ENCODE measurements at regions not wholly inside any gene's neighbourhood (a gene's known extent, or its start where the extent isn't known, plus 50 kb on each side); places are given as distances from the start of the nearest gene placed in this dataset.
A peak's percentile ranks its signal among the peaks of the same experiment; 100 is the strongest.
"Not testable (repeated sequence)": the region's sequence is repeated elsewhere in the genome, so short reads cannot be mapped to it uniquely, and the experiment has no call there.

DNA sequence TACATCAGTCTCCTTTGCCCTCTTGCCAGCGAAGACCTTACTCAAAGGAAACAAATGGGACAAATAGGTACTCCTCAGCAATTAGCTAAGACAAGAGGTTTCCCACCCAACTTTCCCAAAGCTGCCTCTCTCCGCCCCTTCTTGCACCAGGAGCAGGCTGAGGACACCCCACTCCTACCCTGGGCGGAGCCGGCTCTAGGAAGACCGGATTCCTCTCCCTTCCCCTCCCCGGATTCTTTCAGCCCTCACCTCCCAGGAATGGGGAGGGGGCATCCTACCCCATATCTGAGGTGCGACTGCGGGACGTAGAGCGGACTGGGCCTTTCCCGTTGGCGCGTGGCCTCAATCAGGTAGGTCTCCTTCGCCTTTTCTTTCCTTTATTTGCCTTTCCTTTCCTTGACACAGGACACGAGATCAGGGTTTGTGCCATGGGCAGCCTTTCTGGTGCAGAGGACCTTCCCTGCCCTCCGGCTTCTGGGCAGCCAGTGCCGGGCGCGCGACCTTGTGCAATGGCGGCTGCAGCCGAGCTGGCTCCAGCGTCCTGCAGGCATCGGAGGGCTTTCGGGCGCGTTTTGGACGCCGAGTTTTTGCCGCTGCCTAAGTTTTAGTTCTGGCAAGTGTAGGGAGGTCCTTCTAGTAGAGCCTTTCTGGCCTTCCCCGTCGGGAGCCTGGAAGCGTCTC, 279.9 kb downstream of the PLS3 start:
- DNase-seq (ENCODE audit: low read depth in 2 of 2): not testable (repeated sequence)

DNA sequence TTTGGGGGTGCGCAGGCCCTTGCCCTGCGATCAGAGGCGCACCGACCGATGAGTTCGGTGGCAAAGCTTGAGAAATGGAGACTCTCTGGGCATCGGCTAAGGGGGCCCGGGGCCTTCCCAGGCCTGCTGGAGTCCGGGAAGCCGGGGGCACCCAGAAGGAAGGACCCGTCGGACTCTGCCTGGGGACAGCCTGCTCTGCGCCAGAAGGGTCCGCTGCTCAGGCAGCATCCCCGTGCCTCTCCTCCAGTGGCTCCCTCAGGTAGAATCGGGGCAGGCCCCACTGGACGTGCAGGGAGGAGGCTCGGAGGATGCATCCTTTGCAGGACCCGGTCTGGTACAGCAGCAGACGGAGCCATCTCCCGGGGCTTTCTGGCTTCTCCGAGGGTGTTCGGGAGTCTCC, 290.0 kb downstream of the PLS3 start:
- DNase-seq (ENCODE audit: low read depth in 2 of 2): not testable (repeated sequence)

DNA sequence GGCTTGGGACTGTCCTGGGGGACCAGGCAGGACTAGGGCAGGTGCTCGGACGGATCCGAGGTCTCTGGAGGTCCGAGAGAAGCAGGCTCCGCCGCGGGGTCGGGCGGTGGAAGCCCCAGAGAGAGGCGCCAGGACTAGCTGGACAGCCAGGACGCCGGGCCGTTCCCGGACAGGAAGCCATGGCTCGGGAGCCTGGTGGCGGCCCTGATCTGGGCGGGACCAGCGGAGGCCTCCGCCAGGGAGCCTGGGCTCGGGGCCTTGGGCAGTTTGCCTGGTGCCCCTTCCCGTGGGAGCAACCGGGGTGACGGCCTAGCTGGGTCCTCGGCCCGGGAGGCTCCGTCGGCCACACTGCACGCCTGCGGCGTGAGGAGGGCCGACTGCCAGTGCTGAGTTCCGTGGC, 292.3 kb downstream of the PLS3 start:
- DNase-seq (ENCODE audit: low read depth in 2 of 2): not testable (repeated sequence)

DNA sequence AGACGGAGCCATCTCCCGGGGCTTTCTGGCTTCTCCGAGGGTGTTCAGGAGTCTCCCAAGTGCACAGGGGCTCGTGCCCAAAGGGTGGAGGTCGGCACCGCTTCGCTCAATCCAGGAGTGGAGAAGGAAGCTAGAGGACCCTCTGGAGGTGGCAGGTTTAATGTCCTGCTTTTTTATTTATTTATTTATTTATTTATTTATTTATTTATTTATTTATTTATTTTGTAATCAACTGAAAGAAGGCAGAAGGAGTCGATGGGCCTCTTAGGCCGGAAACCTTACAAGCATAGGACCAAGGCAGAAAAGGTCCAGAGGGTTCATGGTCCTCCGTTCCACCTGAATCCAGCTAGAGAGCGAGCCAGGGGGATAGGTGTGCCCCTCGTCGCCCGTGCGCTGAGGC, 289.4 kb upstream of the AGTR2 start:
- DNase-seq (ENCODE audit: low read depth in 2 of 2): not testable (repeated sequence)

DNA sequence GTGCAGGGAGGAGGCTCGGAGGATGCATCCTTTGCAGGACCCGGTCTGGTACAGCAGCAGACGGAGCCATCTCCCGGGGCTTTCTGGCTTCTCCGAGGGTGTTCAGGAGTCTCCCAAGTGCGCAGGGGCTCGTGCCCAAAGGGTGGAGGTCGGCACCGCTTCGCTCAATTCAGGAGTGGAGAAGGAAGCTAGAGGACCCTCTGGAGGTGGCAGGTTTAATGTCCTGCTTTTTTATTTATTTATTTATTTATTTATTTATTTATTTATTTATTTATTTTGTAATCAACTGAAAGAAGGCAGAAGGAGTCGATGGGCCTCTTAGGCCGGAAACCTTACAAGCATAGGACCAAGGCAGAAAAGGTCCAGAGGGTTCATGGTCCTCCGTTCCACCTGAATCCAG, 286.4 kb upstream of the AGTR2 start:
- not testable (repeated sequence) for DNase-seq (ENCODE audit: low read depth in 2 of 2)

DNA sequence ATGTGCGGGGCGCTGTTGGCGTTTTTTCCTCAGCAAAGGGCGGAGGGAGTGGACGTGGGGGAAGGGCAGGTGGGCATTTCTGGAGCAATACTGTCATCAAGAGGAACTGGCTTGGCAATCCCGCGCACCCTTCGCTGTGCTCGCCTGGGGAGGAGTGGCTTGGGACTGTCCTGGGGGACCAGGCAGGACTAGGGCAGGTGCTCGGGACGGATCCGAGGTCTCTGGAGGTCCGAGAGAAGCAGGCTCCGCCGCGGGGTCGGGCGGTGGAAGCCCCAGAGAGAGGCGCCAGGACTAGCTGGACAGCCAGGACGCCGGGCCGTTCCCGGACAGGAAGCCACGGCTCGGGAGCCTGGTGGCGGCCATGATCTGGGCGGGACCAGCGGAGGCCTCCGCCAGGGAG, 282.5 kb upstream of the AGTR2 start:
- DNase-seq (ENCODE audit: low read depth in 2 of 2): peak in 1 of 2 donors; percentile 61

DNA sequence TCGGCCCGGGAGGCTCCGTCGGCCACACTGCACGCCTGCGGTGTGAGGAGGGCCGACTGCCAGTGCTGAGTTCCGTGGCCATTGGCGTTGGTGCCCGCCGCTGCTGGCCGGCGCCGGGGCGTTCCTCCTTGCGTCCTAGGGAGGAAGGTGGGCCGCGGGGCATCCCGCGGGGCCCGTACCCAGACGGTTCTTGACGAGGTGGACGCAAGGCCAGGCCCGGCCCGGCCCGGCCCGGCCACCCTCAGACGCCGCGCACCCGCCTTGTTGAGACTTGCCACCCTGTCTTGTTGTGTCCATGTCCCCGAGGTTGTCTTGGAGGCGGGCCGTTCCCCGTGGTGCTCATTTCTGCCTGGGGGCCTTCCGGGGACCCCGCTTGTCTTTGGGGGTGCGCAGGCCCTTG, 282.0 kb upstream of the AGTR2 start:
- DNase-seq (ENCODE audit: low read depth in 2 of 2): not testable (repeated sequence)

DNA sequence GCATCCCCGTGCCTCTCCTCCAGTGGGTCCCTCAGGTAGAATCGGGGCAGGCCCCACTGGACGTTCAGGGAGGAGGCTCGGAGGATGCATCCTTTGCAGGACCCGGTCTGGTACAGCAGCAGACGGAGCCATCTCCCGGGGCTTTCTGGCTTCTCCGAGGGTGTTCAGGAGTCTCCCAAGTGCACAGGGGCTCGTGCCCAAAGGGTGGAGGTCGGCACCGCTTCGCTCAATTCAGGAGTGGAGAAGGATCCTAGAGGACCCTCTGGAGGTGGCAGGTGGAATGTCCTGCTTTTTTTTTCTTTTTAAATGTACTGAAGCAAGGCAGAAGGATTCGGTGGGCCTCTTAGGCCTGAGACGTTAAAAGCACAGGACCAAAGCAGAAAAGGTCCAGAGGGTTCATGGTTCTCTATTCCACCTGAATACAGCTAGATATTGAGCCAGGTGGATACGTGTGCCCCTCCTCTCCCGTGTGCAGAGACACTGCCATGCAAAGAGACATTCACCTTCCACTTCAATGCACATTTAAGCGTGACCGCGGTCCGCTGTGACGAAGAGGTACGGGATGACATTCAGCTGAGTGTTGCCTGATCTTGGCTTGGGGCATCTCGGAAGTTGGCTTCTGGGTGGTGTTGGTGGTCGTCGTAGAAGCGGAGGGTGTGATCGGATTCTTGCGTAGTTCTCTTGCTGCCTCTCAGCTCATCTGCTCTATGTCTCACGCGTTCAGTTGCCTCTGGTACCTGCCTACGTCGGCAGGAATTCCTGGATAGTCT, 281.2 kb upstream of the AGTR2 start:
- DNase-seq (ENCODE audit: low read depth in 2 of 2): no peak

DNA sequence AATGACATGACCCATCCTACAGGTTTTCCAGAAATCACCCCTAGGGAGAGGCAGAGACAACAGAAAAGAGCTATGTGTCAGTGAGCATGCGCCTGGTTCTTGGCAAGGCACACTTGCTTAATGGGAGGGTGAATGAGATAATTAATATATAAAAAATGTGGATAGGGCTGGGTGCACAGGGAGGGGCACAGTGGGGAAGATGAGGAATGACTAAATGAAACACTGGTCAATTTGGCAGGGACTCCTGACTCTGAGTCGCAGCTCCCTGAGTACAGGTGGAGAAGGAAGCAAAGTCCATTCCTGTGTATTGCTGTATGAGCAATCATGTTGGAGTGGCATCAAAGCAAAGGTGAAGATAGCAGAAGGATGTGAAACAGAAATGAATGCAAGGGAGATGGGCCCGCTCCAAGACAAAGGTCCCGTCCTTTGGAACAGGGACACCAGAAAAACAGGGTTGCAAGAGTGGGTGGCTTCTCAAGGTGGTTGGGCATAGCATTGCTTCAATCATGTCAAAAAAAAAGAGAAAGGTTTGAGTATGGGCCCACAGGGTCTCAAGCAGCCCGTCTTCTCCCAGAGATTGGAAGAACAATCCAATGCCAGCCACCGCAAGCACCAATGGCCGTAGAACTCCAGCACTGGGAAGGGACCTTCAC, 278.4 kb upstream of the AGTR2 start:
- no peak for DNase-seq (ENCODE audit: low read depth in 2 of 2)

DNA sequence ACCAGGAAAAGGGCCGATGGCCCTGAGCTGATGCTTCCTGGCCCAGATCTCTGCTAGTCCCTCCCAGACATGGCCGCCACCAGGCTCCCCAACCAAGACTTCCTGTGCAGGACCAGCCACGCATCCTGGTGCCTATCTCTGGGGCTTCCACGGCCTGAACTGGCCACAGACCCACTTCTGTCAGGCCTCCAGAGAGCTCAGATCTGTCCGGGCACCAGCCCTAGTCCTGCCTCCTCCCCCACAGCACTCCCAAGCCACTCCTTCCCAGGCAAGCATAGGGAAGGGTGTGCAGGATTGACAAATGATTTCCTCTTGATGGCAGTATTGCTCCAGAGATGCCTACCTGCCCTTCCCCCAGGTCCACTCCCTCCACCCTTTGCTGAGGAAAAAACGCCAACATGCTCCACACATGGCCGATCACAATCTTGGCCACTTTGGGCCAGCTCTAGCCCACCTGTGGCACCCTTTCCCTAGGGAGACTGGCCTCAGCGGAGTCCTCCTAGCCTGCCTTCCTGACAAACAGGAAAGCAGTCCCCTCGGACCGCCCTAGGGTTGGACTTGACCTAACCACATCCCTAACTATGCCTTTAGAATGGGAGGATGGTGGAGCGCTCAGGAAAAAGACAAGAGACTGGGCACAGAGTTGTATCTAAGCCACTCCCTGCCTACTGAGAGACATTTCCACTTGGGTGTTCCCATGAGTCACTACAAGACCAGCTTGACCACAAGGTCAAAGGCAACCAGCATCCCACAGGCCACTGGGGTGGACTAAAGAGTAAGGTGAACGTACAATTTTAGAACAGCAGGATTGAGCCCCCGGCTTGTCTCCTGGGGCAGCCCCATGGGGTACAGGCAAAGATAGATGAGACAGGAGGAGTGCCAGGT, 277.5 kb upstream of the AGTR2 start:
- no peak for DNase-seq (ENCODE audit: low read depth in 2 of 2)

DNA sequence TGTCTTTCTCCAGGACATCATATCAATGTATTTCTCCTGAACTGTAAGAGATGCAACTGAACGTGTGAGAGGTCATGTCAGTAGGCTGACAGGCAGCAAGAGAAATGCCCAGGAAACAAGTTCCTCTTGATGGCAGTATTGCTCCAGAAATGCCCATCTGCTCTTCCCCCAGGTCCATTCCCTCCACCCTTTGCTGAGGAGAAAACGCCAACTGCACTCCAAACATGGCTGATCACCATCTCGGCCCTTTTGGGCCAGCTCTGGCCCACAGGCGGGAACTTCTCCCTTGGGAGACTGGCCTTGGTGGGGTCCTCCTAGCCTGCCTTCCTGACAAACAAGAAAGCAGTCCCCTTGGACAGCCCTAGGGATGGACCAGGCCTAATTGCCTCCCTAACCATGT, 276.5 kb upstream of the AGTR2 start:
- no peak for DNase-seq (ENCODE audit: low read depth in 2 of 2)

DNA sequence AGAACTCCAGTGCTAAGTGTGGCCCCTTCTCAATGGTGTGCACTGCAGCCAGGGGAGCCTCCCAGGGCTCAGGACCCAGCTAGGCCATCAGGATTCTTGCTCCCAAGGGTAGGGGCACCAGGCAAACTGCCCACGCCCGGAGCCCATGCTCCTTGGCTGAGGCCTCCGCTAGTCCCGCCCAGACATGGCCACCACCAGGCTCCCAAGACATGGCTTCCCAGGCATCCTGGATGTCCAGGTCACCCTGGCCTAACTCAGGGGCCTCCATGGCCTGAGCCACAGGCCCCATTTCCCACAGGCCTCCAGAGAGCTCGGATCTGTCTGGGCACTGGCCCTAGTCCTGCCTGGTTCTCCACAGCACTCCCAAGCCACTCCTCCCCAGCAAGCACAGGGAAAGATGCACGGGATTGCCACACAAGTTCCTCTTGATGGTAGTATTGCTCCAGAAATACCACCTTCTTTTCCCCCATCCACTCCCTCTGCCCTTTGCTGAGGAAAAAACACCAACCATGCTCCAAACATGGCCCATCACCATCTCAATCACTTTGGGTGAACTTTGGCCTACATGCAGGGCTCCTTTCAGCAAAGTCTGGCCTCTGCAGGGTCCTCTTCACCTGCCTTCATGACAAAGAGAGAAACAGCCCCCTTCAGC, 274.7 kb upstream of the AGTR2 start:
- no peak for DNase-seq (ENCODE audit: low read depth in 2 of 2)

DNA sequence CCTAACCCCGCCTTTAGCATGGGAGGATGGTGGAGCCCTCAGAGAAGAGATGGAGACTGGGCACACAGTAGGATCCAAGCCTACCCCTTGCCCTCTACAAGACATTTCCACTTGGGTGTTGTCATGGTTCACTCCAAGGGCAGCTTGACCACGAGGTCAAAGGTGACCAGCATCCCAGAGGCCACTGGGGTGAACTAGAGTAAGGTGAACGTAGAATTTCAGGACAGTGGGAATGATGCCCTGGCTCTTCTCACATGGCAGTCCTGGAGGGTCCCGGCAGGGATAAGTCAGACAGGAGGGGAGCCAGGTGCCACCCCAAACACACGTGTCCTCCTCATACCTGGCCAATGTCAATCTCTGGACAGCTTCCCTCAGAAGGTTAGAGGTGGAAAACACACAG, 274.2 kb upstream of the AGTR2 start:
- no peak for DNase-seq (ENCODE audit: low read depth in 2 of 2)

DNA sequence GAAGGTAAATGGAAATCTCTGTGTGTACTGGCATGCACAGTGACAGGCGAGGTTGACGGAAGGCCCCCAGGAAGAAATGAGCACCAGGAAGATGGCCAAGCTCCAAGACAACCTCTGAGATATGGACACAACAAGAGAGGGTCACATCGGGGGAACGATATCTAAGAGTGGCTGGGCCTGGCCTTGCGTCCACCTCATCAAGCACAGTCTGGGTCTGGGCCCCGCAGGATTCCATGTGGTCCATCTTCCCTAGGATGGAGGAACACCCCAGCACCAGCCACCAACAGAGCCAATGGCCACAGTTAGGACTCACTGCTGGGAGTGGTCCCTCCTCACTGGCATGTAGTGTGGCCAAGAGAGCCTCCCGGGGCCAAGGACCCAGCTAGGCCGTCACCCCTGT, 272.6 kb upstream of the AGTR2 start:
- DNase-seq (ENCODE audit: low read depth in 2 of 2): no peak

DNA sequence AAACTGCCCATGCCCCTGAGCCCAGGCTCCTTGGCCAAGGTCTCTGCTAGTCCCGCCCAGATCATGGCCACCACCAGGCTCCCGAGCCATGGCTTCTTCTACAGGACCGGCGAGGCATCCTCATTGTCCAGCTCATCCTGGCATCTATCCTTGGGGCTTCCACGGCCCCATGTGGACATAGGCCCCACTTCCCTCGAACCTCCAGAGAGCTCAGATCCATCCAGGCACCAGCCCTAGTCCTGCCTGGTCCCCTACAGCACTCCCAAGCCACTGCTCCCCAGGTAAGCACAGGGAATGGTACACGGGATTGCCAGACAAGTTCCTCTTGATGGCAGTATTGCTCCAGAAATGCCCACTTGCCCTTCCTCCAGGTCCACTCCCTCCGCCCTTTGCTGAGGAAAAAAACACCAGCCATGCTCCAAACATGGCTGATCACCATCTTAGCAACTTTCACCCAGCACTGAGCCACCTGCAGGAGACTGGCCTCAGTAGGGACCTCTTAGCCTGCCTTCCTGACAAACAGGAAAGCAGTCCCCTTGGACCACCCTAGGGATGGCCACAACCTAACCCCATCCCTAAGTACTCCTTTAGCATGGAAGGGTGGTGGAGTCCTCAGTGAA, 272.1 kb upstream of the AGTR2 start:
- DNase-seq (ENCODE audit: low read depth in 2 of 2): no peak

DNA sequence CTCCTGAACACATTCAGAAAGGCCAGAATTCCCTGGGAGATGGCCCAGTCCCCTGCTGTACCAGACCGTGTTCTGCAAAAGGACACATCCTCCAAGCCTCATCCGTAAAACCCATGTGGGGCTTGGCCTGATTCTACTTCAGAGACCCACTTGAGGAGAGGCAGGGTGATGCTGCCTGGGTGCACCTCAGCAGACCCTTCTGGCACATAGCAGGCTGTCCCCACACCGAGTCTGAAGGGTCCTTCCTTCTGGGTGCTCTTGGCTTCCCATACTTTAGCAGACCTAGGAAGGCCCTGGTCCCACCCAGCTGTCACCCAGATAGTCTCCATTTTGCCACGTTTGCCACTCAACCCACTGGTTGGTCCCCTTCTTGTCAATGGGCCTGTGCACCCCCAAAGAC, 270.1 kb upstream of the AGTR2 start:
- no peak for DNase-seq (ENCODE audit: low read depth in 2 of 2)

DNA sequence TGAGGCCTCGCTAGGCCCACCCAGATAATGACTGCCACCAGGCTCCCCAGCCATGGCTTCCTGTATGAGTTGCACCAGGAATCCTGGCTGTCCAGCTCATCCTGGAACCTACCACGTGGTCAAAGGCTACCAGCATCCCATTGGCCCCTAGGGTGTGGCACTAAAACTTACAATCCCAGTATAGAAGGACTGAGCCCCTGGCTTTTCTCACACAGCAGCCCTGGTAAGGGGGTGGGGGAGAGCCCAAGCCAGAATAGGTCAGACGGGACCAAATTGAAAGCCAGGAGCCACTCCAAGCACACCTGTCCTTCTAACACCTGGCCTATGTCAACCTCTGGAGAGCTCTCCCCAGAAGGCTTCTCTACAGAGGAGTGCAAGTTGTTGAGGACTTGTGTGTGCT, 269.3 kb upstream of the AGTR2 start:
- no peak for DNase-seq (ENCODE audit: low read depth in 2 of 2)

DNA sequence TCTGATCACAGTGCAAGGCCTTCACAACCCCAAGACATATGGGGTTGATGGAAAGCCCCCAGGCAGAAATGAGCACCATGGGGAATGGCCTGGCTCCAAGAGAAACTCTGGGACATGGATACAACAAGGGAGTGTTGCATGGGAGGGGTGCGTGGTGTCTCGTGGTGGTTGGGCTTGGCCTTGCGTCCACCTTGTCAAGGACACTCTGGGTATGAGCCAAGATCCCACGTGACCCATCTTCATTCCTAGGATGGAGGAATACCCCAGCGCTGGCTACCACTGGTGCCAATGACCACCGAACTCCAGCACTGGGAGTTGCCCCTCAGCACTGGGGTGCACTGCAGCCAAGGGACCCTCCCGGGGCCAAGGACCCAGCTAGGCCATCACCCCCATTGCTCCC, 267.5 kb upstream of the AGTR2 start:
- no peak for DNase-seq (ENCODE audit: low read depth in 2 of 2)

DNA sequence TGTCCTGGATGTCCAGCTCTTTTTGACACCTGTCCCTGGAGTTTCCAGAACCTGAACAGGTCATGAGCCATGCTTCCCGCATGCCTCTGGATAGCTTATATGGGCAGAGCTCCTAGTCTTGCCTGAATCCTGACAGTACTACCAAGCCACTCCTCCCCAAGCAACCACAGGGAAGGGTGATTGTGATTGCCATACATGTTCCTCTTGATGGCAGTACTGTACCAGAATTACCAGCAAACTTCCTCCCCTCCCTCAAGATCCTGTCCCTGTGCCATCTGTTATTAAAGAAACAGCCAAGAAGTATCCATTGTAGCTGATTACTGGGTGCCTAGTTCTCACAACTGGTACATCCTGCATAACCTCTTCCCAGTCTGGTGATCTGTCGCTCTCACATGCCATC, 264.3 kb upstream of the AGTR2 start:
- DNase-seq (ENCODE audit: low read depth in 2 of 2): no peak

DNA sequence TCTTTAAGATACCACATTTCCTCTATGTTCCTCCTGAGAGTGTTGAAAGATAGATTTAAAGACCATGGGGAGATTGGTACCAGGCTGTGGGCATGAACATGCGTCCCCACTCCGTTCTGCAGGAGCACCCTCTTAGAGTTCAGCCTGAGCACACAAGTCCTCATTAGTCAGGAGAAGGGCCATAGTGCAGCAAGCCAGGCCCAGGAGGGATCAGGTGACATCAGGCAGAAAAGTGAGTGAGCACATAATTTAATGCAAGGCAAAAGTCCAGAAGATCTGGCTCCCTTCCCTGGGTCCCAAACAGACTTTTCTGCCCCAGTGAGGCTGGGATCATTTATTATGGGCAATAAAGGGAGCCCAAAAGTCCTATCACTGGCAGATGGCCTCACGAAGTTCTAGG, 263.7 kb upstream of the AGTR2 start:
- no peak for DNase-seq (ENCODE audit: low read depth in 2 of 2)

DNA sequence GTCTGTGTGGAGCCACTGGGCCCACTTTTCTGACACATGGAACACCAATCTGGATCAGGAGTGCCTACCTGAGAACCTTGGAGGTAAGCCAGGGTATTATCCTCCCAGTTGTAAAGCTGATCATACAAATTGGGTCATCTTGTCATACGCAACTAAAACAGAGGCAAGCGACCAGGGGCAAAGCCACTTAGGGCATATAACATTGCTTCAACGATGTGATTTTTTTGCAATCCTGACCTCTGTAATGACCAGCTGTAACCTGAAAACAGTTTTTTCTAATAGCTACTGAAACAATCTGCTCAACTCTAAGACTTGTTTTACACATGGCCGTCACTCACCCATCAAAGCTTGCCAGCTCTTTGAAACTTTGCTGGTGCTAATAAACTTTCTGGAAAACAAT, 261.5 kb upstream of the AGTR2 start:
- no peak for DNase-seq (ENCODE audit: low read depth in 2 of 2)

Data from stimulated activated CD8-positive, alpha-beta memory T cell treated with anti-CD3 and anti-CD28 coated beads, Interleukin-15, amount 100 ng/mL, for 4 hours (primary cell).